Spleen (tissue), 11 donors: ENCODE measurements at regions not wholly inside any gene's neighbourhood (a gene's known extent, or its start where the extent isn't known, plus 50 kb on each side); places are given as distances from the start of the nearest gene placed in this dataset.

ENCODE experiments used
- DNase-seq: peaks from one replicate; pipeline ENCODE4 v3.0.0-alpha.2; 2020
- H3K27ac ChIP-seq, 8 donors: fragments of 200-600 bp; sonication (generic) in 7 of 8; 1 replicate in 4 of 8; 2 replicates in 4 of 8; pipeline versions ENCODE4 v1.5.0 to v1.8.0; 2016 to 2021; ENCODE audit warnings: inconsistent platforms in 4 of 8, mild to moderate bottlenecking in 4 of 8, moderate library complexity in 1 of 8
- H3K27me3 ChIP-seq, 7 donors: fragments of 200-600 bp; sonication (generic) in 6 of 7; replicated peaks in 1 of 7; 1 replicate in 4 of 7; 2 replicates in 3 of 7; pipeline versions ENCODE4 v1.5.0 to v1.8.0; 2016 to 2021; ENCODE audit warnings: inconsistent platforms in 3 of 7, mild to moderate bottlenecking in 1 of 7
- H3K36me3 ChIP-seq, 6 donors: fragments of 200-600 bp; sonication (generic) in 5 of 6; 1 replicate in 4 of 6; 2 replicates in 2 of 6; pipeline versions ENCODE4 v1.5.0 to v1.8.0; 2016 to 2021; ENCODE audit warnings: inconsistent platforms in 2 of 6
- H3K4me1 ChIP-seq, 6 donors: fragments of 200-600 bp; sonication (generic) in 5 of 6; 1 replicate in 3 of 6; 2 replicates in 3 of 6; pipeline versions ENCODE4 v1.5.0 to v1.8.0; 2016 to 2021; ENCODE audit warnings: inconsistent platforms in 3 of 6
- H3K4me3 ChIP-seq, 8 donors: fragments of 200-600 bp; sonication (generic) in 7 of 8; 1 replicate in 4 of 8; 2 replicates in 4 of 8; pipeline versions ENCODE4 v1.5.0 to v1.8.0; 2016 to 2021; ENCODE audit warnings: inconsistent platforms in 4 of 8, mild to moderate bottlenecking in 4 of 8, moderate library complexity in 2 of 8
- H3K9me3 ChIP-seq, 8 donors: fragments of 200-600 bp; sonication (generic) in 7 of 8; 1 replicate in 4 of 8; 2 replicates in 4 of 8; pipeline versions ENCODE4 v1.5.0 to v1.8.0; 2016 to 2021; ENCODE audit warnings: inconsistent platforms in 4 of 8
- POLR2A ChIP-seq, 3 donors: fragments of 450-650 bp; IDR thresholded peaks; one replicate each; pipeline ENCODE4 v1.5.1; 2017; ENCODE audit warnings: antibody characterized with exemption in 3 of 3, mild to moderate bottlenecking in 1 of 3
- POLR2AphosphoS5 ChIP-seq, 3 donors: sonication (generic); formaldehyde crosslinking; IDR thresholded peaks; one replicate each; pipeline ENCODE4 v1.5.1; 2017; ENCODE audit warnings: antibody characterized with exemption in 3 of 3
- WGBS, 5 donors: extraction: QIAGEN DNeasy Blood & Tissue Kit in 3 of 5; methylation state at CpG; one replicate each; pipeline versions ENCODE4 v1.1.5 to v1.1.7; 2013 to 2018; 5-methylcytosine and 5-hydroxymethylcytosine counted together
- intact Hi-C: fragments of 100-400 bp; cut with DNase I; formaldehyde crosslinking; loops from one replicate; pipeline ENCODE4 v1.15.0; 2023; ENCODE audit warnings: low total_unique reads
- TF ChIP-seq, protein P1 (sequence below), 11 experiments: fragments of 200-600 bp in 7 of 11; fragments of 450-650 bp in 4 of 11; sonication (generic) in 4 of 11; IDR thresholded peaks in 8 of 11; conservative IDR thresholded peaks in 3 of 11; 1 replicate in 7 of 11; 2 replicates in 4 of 11; pipeline versions ENCODE4 v1.4.0 to v1.8.0; 2016 to 2021; ENCODE audit warnings: antibody characterized with exemption in 11 of 11, inconsistent platforms in 4 of 11, mild to moderate bottlenecking in 1 of 11
- donor health status: healthy with polysubstance abuse.
- donor health status: DM: no; HTN: no; CAD: no; lungs with moderate emphysema.
- donor health status: DM: no; HTN: no; CAD: no.
- donor health status: Bipolar disorder and iron deficiency.
- donor health status: healthy.
- donor health status: DM: no; HTN: no; CAD: no.
- donor health status: DM: yes; HTN: yes; CAD: no.

DNA sequence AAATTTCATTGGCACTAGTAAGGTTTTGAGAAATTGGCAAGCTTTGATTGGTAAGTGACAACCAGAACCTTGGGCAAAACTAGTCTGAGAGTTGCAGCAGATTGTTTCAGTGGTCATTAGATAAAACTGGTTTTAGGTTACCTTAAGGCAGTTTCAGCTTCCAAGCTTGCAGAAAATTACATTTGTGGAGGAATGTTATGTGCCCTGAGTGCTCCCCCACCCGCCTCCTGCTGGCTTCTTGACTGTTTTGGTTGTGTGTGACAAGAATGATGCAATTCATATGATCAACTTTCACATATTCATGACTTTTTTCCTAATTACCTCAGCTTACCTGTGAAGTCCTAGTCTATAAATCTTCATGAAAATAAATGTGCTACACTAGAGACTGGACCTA is 599.5 kb upstream of the ZNF804A start:
- intact Hi-C loops: no loop called here
- Histone ChIP-seq H3K9me3 (no peaks in the 10 kb centered on the region), H3K27ac (no peak overlapping the region), H3K27me3 (no peaks in the 10 kb centered on the region), H3K4me3 (no peak overlapping the region), H3K4me1 (no peaks in the 10 kb centered on the region), H3K36me3 (no peaks in the 10 kb centered on the region)
- no peak for DNase-seq
- TF ChIP-seq POLR2AphosphoS5 (IDR thresholded peaks at IDR 0.05) (no peak), POLR2A (IDR thresholded peaks at IDR 0.05) (no peak)
- TF ChIP-seq, protein P1, sequence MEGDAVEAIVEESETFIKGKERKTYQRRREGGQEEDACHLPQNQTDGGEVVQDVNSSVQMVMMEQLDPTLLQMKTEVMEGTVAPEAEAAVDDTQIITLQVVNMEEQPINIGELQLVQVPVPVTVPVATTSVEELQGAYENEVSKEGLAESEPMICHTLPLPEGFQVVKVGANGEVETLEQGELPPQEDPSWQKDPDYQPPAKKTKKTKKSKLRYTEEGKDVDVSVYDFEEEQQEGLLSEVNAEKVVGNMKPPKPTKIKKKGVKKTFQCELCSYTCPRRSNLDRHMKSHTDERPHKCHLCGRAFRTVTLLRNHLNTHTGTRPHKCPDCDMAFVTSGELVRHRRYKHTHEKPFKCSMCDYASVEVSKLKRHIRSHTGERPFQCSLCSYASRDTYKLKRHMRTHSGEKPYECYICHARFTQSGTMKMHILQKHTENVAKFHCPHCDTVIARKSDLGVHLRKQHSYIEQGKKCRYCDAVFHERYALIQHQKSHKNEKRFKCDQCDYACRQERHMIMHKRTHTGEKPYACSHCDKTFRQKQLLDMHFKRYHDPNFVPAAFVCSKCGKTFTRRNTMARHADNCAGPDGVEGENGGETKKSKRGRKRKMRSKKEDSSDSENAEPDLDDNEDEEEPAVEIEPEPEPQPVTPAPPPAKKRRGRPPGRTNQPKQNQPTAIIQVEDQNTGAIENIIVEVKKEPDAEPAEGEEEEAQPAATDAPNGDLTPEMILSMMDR (IDR thresholded peaks at IDR 0.05 in 8 of 11, conservative IDR thresholded peaks at IDR 0.05 in 3 of 11): no peak
- 13 to 35% (median 29%) methylated on average over 1 of the region's 1 CpG for WGBS, 5 donors

DNA sequence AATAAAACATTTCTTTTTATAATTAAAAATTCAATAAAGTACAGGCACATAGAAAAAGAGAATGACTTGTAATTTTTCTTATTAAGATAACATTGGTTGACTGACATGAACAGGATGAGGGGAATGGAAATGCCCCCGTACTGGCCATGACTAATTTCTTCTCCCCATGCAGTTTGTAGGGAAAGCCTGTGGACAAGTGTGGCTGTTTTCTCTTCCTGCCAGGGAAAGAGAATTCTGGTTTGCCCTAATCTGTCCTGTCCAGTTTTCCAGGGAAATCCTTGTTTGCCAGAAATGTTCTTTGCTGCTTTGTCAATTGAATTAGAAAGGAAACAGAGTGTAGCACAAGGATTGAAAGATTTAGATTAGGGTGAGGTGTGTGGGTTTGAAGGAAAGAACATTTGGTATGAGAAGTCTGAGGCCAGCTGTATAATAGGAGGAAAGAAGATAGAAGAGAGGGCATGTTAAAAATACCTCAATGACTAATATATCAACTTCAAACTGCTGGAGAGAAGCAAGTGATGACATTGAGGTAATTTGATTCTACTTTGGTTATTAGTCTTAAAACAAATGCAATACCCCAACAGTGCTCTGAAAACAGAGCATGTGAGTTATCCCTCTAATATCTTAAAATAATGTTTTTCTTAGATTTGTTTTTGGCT is 593.9 kb upstream of the ZNF804A start:
- intact Hi-C loops: no loop called here
- no peak overlapping the region for H3K4me3 ChIP-seq
- H3K4me1 ChIP-seq: no peaks in the 10 kb centered on the region
- TF ChIP-seq POLR2A (IDR thresholded peaks at IDR 0.05): no peak
- no peak for TF ChIP-seq POLR2AphosphoS5 (IDR thresholded peaks at IDR 0.05)
- TF ChIP-seq, protein P1 (IDR thresholded peaks at IDR 0.05 in 8 of 11, conservative IDR thresholded peaks at IDR 0.05 in 3 of 11): no peak
- H3K9me3 ChIP-seq: no peaks in the 10 kb centered on the region
- H3K36me3 ChIP-seq: no peaks in the 10 kb centered on the region
- 15 to 39% (median 29%) methylated on average over 1 of the region's 1 CpG for WGBS, 5 donors
- no peaks in the 10 kb centered on the region for H3K27me3 ChIP-seq
- H3K27ac ChIP-seq: no peak overlapping the region
- no peak for DNase-seq

DNA sequence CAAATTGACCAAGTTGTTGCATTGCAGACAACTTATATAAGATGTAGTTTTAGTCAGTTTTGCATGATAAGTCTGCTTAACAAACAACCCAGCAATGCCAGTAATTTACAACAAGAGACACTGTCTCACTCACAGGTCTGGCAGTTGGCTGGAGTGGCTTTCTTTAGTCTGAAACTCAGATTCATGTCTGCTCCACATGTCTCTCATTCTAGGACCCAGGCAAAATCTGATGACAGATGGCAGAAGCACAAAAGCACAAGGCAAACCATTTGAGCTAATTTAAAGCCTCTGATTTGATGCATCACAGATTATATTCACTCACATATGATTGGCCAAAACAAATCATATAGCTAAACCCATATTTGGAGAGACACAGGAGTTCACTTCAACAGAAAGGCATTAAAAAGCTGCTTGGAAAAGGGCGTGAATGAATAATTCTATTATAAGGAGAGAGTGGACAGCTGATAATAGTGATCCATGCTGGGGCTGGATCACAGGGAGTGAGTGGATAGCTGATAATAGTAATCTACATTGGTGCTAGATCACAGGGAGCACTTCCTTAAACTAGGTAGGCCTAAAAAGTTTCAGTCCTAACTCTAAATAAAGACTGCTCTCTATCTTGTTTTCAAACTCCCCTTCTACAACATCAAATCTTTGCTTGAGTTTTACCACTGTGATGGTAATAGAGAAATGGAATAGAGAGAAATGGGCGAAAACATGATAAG is 593.2 kb upstream of the ZNF804A start:
- H3K27me3 ChIP-seq: no peaks in the 10 kb centered on the region
- WGBS, 5 donors: 72 to 87% (median 78%) methylated on average over 2 of the region's 2 CpGs
- no peaks in the 10 kb centered on the region for H3K36me3 ChIP-seq
- DNase-seq: no peak
- TF ChIP-seq, protein P1 (IDR thresholded peaks at IDR 0.05 in 8 of 11, conservative IDR thresholded peaks at IDR 0.05 in 3 of 11): no peak
- TF ChIP-seq POLR2A (IDR thresholded peaks at IDR 0.05): no peak
- TF ChIP-seq POLR2AphosphoS5 (IDR thresholded peaks at IDR 0.05): no peak
- H3K27ac ChIP-seq: no peak overlapping the region
- H3K4me1 ChIP-seq: no peaks in the 10 kb centered on the region
- no peak overlapping the region for H3K4me3 ChIP-seq
- no peaks in the 10 kb centered on the region for H3K9me3 ChIP-seq
- intact Hi-C loops: no loop called here

DNA sequence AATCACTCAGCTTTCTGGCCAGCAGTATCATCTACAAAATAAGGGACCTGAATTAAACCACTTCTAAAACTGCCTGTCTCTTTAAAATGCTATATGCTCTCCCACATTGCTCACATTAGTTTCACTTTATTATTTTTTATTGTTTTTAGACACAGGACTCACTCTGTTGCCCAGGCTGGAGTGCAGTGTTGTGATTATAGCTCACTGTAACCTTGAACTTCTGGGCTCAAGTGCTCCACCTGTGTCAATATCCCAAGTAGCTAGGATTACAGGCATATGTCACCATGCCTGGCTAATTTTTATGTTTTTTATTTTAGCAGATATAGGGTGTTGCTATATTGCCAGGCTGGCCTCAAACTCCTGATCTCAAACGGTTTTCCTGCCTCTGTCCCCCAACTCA is 591.3 kb upstream of the ZNF804A start:
- no peaks in the 10 kb centered on the region for H3K36me3 ChIP-seq
- H3K9me3 ChIP-seq: no peaks in the 10 kb centered on the region
- WGBS, 5 donors: 50 to 61% (median 56%) methylated on average over 1 of the region's 1 CpG
- TF ChIP-seq, protein P1 (IDR thresholded peaks at IDR 0.05 in 8 of 11, conservative IDR thresholded peaks at IDR 0.05 in 3 of 11): no peak
- TF ChIP-seq POLR2AphosphoS5 (IDR thresholded peaks at IDR 0.05) (no peak), POLR2A (IDR thresholded peaks at IDR 0.05) (no peak)
- no peak overlapping the region for H3K4me3 ChIP-seq
- no peaks in the 10 kb centered on the region for H3K4me1 ChIP-seq
- H3K27ac ChIP-seq: no peak overlapping the region
- intact Hi-C loops: no loop called here
- H3K27me3 ChIP-seq: no peaks in the 10 kb centered on the region
- DNase-seq: no peak
